ENCODE measurements at regions not wholly inside any gene's neighbourhood (a gene's known extent, or its start where the extent isn't known, plus 50 kb on each side); places are given as distances from the start of the nearest gene placed in this dataset.

DNA sequence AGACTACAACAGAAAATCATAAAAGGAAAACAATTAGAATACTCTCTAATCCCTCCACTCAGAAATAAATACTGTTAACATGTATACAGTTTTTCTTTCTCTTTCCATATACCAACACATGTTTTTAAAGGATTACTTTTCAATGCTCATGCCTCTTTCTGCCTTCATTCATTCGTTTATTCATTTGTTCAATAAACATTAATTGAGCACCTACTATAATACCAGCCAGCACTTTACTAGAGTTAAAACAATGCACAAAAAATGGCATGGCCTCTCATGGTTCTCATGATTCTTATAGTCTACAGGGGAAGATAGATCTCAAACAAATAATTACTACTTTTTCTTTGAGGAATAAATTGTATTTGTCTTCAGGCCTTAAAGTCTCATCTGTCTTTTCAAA, 70.3 kb upstream of the RIPOR2 start:
- ATAC-seq (no peak), DNase-seq (no peak)
- Histone ChIP-seq H3K4me1 (no peaks in the 10 kb centered on the region), H3K27ac (no peak overlapping the region), H3K36me3 (ENCODE audit: insufficient read depth in 1 of 2, low read depth in 1 of 2) (no peaks in the 10 kb centered on the region), H3K9me3 (no peaks in the 10 kb centered on the region), H3K4me3 (no peak overlapping the region), H3K27me3 (ENCODE audit: insufficient read depth in 3 of 3, low read length in 2 of 3) (no peaks in the 10 kb centered on the region)
- 82 to 93% (median 88%) methylated on average over 1 of the region's 1 CpG for WGBS, 3 donors
- TF ChIP-seq, protein P1, sequence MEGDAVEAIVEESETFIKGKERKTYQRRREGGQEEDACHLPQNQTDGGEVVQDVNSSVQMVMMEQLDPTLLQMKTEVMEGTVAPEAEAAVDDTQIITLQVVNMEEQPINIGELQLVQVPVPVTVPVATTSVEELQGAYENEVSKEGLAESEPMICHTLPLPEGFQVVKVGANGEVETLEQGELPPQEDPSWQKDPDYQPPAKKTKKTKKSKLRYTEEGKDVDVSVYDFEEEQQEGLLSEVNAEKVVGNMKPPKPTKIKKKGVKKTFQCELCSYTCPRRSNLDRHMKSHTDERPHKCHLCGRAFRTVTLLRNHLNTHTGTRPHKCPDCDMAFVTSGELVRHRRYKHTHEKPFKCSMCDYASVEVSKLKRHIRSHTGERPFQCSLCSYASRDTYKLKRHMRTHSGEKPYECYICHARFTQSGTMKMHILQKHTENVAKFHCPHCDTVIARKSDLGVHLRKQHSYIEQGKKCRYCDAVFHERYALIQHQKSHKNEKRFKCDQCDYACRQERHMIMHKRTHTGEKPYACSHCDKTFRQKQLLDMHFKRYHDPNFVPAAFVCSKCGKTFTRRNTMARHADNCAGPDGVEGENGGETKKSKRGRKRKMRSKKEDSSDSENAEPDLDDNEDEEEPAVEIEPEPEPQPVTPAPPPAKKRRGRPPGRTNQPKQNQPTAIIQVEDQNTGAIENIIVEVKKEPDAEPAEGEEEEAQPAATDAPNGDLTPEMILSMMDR (IDR thresholded peaks at IDR 0.05): no peak
- intact Hi-C loops (cut with DNase I): no loop called here

DNA sequence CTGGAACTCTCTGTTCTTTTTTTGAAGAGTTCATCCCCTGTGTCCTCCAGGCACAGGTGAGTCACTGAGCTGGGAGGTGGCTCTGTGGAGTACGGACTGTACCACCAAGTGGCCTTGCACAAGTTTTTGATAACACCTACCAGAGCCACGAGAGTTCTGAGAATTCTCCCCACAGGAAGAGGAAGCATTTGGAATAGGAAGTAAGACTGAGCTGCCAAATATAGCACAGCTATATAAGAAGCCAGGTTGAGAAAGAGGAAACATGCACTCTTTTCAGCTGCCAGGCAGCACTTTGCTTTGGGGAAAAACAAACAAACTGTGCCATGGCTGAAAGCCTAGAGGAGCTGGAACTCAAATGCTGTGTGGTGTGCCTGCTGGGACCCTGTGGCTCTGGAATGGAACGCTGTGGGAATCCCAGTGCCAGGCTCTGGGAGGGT, 70.8 kb upstream of the RIPOR2 start:
- TF ChIP-seq, protein P1 (IDR thresholded peaks at IDR 0.05): no peak
- WGBS, 3 donors: 21 to 36% (median 23%) methylated on average over 3 of the region's 3 CpGs
- ATAC-seq (peak; percentile 53 to 95 (median 78)), DNase-seq (peak; percentile 41 to 68)
- Histone ChIP-seq H3K27me3 (ENCODE audit: insufficient read depth in 3 of 3, low read length in 2 of 3) (no peaks in the 10 kb centered on the region), H3K4me1 (no peaks in the 10 kb centered on the region), H3K27ac (peak overlapping the region; percentile 44), H3K9me3 (no peaks in the 10 kb centered on the region), H3K36me3 (ENCODE audit: insufficient read depth in 1 of 2, low read depth in 1 of 2) (no peaks in the 10 kb centered on the region), H3K4me3 (no peak overlapping the region)
- intact Hi-C loops (cut with DNase I): no loop called here

DNA sequence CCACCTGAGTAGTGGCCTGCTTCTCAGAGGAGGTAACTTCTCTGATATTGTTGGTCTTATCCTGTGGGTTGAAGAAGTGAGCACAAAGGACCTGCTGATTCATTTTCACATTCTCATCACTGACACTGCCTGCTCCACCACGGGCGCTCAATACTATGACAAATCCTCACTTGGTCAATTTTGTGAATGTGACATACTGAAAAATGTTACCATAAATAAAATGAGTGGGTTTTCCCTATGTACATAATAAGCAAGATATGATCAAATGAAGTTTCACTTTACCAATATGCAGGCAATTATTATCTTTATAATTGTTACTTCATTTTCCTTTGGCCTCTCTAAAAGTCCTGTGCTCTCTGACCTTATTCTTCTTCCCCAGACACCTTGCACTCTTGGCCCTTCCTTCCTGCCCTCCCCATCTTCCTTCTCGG, 71.5 kb upstream of the RIPOR2 start:
- no peak overlapping the region for H3K4me3 ChIP-seq
- H3K9me3 ChIP-seq: no peaks in the 10 kb centered on the region
- no peaks in the 10 kb centered on the region for H3K36me3 ChIP-seq (ENCODE audit: insufficient read depth in 1 of 2, low read depth in 1 of 2)
- H3K4me1 ChIP-seq: no peaks in the 10 kb centered on the region
- H3K27me3 ChIP-seq (ENCODE audit: insufficient read depth in 3 of 3, low read length in 2 of 3): no peaks in the 10 kb centered on the region
- TF ChIP-seq, protein P1 (IDR thresholded peaks at IDR 0.05): no peak
- WGBS, 3 donors: 56 to 86% (median 78%) methylated on average over 3 of the region's 3 CpGs
- intact Hi-C loops (cut with DNase I): no loop called here
- no peak overlapping the region for H3K27ac ChIP-seq
- ATAC-seq (no peak), DNase-seq (no peak)

DNA sequence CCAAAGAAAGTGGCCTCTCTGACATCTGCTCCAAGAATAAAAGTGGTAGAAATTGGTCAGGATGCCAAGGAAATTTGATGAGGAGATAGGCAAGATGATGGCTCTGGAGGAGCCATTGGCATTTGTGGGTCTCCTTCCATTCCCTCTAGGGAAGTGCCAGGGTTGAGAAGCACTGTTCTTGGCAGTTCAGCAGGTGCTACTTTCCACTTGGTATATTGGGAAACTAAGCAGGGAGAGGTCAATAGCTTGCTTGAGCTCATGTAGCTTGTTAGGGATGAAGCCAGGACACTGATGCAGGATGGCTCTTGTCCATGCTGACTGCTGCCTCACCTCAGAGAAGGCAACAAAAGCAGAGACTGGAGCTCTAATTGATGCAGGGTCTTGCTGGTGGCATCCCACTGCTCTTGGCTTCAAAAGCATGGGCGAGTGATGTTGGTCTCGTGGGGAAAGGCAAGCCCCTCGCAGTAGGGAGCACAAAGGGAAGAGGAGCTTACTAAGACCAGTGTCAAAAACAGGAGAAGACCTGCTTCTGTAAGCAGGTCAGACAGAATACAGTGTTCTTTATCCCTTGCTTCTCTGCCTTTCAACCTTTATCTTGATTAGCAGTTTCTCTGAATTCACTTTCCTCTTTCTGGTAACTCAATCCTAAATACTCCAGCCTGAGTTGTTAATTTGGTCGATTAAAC, 73.1 kb upstream of the RIPOR2 start:
- Histone ChIP-seq H3K4me1 (no peaks in the 10 kb centered on the region), H3K27ac (no peak overlapping the region)
- intact Hi-C loops (cut with DNase I): no loop called here

More for the DNA sequence above, 73.1 kb upstream of the RIPOR2 start:
- peak in 2 of 4 donors; percentile 73 to 75 for ATAC-seq
- TF ChIP-seq, protein P1 (IDR thresholded peaks at IDR 0.05): no peak
- no peak for DNase-seq
- no peaks in the 10 kb centered on the region for H3K9me3 ChIP-seq
- WGBS, 3 donors: 87 to 90% (median 90%) methylated on average over 4 of the region's 4 CpGs
- H3K36me3 ChIP-seq (ENCODE audit: insufficient read depth in 1 of 2, low read depth in 1 of 2): no peaks in the 10 kb centered on the region
- no peak overlapping the region for H3K4me3 ChIP-seq
- H3K27me3 ChIP-seq (ENCODE audit: insufficient read depth in 3 of 3, low read length in 2 of 3): no peaks in the 10 kb centered on the region
